ENCODE measurements at regions not wholly inside any gene's neighbourhood (a gene's known extent, or its start where the extent isn't known, plus 50 kb on each side); places are given as distances from the start of the nearest gene placed in this dataset.
A peak's percentile ranks its signal among the peaks of the same experiment; 100 is the strongest.
"Not testable (repeated sequence)": the region's sequence is repeated elsewhere in the genome, so short reads cannot be mapped to it uniquely, and the experiment has no call there.

DNA sequence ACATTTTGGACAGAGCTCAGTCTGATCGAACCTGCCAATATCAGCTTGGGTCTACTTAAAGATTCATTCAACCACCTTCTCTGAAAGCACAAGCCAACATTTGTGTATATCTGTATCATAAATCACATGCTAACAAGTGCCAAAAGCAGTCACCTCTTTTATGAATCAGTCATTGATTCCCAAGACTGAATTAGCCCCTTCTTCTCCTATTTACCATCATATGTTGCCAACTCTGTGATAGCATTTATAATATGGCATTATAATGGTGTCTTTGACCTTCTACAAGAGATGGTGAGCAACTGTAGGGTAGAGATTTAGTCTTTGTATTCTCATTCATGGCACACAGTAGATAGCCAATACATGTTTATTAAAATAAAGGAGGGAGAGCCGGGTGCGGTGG is 61.4 kb downstream of the DDX53 start:
- no peak for DNase-seq

DNA sequence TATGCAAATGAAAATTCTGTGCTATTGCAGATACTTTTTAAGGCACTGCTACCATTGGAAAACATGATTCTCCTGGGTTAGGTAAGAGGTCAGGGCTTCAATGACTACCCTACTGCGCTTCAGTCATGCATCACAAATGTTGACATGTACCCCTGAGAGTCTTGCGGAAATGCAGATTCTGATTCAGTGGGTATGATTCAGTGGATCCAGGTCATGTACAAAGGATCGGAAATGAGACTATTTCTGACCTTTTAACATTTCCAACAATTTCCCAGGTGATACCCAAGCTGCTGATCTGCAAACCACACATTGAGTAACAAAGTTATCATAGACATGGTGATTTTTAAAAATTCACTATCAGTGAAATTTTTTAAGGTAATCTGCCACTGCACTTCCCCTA is 62.6 kb downstream of the DDX53 start:
- DNase-seq, result no peak

DNA sequence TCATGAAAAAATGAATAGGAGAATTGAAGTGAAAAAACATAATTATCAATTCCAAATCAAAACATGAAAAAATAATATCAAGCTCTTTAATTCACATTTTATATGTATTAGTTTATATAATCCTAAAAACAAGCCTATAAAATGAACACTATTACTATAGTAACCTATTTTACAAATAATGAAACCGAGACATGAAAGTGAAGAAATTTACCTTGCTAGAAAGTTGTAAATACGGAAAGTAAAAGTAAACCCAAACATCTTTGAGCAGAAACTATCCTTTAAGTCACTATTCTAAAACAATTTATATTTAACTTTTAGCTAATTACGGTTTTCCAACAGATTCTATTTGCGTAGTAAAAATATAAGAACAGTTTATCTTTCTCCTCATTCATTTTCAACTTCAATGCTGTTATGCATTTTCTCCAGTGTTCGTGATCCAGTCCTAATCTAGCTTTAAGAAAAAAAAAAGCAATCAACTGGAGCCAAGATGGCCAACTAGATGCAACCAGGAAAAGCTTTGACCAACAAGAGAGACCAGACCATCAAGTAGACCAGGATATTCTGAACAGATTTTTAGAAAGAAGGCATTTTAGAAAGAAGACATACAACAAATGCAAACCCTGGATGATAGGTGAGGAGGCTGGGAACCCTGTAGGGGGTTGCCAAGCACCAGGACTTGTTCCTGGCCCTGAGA is 67.0 kb downstream of the DDX53 start:
- DNase-seq, result no peak

DNA sequence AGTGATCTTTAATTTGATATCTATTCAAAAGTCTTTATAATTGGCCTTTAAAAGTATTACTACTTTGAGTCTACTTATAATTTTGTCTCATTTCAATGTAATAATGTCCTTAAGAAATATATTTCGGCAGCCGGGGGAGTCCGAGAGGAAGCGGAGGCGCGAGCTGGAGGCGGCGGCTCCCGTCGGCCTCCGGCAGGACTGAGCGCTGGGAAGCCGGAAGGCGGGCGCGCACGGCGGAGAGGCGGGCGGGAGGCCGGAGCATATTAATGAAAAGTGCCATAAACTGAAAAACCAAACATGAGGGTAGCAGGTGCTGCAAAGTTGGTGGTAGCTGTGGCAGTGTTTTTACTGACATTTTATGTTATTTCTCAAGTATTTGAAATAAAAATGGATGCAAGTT is 75.7 kb downstream of the DDX53 start:
- DNase-seq, result not testable (repeated sequence)

DNA sequence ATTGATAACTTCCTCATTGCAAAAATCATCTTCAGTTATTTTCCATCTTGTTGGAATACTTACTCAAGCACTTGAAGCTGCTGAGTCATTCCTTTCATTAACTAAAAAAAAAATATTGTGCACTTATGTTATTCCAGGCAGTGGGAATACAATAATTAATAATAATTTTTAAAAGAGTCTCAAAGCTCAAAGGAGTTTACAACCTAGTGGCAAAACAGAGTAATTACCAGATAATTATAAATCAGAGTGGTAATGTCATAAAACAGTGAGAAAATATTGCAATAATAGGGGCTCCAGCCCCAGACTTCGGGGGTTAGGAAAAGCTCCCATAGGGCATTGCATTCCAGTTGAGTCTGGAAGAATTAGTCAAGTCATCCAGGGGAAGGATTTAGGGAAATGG is 79.6 kb downstream of the DDX53 start:
- no peak for DNase-seq

DNA sequence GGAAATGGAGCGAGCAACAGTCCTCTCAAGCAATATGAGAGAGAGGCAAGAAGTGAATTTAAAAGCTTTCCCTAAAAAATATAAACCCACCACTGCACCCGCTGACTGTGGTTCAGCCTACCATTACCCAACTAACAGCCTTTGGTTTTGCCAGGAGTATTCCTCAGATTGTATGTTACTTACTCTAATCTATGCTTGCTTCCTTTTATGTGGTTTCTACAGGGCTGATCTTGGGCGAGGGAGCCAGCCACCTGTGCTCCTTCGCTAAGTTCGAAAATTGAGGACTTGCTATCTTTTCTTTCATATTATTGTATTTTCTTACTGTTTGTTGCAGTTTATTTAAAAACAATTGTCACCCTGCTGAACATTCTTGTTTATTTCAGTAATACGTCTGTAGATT is 101.1 kb downstream of the DDX53 start:
- no peak for DNase-seq

DNA sequence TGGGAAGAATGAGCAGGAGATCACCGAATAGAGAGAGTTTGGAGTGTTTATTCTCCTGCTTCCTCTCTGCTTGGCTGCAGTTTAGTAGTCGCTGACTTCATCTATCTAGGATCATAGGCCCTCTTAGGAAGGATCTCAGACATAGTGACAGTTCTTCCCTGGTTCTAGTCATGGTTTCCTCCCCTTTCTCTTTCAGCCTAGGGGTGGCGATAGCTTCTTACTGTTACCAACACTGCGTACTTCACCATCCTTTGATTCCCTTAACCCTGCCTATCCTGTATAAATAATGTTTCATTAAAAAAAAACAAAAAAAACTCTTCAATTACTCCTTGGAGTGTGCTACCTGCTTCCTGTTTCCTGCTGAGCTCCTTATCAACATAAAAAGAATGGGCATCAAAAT is 103.8 kb downstream of the DDX53 start:
- DNase-seq, result no peak

DNA sequence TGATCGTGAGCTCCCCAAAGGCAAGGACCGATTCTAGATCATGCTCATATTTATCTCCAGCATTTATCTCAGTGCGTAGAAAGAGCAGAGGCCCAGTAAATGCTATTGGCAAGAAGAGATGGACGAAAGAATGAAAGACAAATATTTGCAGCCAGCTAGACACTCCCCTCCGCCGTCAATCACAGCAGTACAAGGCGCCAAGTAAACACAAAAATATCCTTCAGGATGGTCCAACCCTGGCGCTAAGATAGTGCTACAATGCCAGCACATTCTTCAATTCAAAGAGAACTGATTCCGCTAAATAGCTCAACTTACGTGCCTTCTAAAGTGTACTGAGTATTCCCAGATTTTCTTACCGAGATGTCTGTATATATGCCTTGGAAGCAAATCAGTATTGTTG is 114.5 kb downstream of the DDX53 start:
- no peak for DNase-seq

DNA sequence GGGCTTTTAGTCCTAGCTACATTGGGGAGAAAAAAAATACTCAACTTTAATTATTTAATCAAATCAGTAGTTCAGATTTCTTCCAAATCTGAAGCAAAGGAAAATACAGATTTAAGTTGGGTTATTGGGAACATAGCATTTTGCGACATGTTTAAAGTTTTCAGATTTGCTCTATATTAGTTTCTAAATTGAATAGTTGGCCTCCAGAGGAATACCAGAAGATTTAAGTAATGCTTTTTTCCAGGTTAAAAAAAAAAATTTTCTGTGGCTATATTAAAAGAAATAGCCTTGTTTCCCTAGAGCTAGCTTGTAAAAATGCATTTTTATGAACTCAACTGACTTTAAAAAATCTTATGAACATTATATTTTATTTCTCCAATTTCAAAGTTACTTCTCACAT is 115.9 kb downstream of the DDX53 start:
- DNase-seq, result no peak

DNA sequence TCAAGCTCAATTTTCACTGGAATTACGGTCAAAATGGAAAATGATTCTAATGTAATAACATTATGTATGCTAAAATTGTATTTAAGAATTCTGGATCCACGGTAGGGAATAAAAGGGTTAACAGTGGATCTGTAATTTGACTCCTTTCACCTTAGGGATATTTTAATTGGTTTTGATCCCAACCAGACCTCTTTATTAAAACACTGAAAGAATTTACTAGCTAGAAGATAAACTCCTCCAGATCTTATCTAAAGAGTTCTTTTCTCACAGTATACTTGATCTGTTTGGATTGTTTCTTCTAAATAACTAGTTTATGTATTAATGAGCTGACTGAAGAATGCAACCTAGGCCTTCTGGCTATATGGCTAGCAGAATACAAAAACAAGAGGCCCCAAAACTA is 118.4 kb downstream of the DDX53 start:
- no peak for DNase-seq

DNA sequence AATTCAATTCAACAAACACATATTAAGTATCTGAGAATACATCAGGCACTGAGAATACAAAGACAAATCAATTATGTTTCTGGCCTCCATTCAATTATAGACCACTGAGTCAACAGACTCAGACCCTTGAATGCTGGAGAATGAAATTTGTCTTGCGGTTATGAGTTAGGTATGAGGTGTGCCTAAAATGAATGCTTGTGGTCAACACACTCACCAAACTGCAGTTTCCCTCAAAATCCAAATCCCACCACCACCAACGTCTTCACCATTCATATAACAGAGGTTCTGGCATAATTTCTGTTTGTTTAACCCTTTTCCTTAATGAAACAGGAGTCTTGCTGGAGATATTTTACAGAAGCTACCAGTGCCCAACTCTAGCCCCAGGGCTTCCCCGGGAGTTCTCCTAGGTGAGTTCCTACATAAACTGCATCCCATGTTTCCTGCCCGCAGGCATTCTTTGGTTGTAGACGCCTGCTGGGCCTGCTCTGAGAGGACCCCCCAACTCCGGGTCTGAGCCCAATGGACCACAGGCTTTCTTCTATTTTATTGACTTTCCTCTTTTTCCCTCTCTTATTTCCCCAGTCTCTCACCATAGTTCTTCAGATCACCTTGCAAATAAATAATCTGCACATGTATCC is 119.2 kb downstream of the DDX53 start:
- peak; percentile 3 for DNase-seq

DNA sequence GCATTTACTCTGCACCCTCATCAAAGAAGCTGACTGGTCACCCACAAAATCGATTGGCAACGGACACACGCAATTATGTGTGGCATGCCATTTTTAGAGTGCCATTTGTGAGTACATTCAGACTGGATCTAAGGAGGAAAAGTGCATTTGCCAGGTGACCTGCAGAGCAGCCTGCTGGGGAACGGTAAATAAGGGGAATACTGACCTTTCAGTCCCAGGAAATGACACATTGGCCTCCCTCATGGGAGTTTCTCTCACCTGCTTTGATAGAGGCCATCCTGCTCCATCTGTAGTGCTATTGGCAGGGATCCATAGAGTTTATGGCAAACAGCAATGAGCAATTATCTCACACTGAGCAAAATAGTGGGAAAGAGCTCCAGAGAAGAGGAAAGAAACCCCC is 127.8 kb downstream of the DDX53 start:
- DNase-seq, result peak; percentile 35

DNA sequence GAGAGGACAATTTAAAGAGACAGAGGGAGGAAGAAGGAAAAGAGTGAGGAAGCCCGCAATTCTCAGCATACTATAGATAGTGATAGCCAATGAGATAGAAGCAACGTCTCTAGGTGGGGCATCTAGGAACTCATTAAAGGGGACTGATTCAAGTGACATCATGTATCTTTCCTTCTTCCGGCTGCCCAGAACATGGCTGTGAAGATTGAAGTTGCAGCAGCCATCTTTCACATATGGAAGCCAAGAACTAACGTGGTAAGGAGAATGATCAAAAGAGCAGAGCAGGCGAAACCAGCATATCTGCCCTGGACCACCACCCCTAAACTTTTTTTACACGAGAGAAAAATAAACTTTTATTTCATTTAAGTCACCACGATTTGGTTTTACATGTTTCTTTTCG is 133.8 kb downstream of the DDX53 start:
- DNase-seq, result no peak

DNA sequence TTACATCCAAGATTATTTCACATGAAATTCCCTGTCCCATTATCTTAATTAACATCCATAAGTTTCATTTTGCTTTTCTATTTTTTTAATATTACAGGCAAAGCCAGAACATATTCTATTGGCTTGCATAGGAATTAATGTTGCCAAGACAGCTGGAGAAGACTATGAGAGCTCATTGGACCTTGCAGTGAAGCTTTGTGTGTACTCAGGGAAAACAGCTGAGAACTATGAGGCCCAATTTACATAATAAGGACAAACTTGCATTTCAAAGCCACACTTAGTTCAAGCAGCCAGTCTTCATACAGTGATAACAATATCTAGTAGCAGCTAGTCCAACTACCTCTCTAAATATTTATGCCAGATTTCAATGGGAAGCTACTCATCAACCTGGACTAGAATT is 134.4 kb downstream of the DDX53 start:
- no peak for DNase-seq

DNA sequence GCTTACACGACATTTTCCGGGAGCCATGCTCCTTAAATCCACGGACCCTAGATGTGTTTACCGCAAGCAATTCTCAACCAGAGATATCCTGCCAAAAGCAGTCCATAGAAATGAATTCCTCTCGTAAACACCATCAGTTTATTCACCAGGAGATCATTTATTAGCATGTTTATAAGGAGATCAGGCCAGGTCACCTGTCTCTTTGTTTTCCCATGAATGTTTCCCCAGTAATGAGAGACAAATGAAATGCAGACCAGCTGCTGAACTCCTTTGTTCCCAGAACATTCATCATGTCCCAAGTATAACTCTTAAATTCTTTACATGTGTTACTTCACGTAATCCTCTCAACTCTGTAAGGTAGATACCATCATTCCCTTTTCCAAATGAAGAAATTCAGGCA is 137.1 kb downstream of the DDX53 start:
- no peak for DNase-seq

DNA sequence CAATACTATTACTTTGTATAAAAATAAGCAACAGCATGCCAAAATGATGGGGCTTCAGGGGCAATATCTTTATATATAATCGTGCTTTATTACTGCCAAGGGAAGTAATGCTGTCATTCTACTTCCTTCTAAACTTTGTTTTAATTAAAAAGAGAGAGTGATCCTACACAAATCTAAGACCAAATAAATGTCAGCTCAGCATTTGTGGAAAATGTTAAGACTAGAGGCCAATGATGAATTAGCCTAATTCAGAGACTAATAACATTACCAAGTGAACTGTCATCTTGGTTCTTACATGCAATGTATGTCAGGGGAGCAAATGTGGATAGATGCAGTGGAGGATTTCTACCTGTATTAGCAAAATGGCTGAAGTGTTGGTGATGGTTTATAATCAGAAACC is 166.4 kb upstream of the PTCHD1 start:
- DNase-seq, result no peak

DNA sequence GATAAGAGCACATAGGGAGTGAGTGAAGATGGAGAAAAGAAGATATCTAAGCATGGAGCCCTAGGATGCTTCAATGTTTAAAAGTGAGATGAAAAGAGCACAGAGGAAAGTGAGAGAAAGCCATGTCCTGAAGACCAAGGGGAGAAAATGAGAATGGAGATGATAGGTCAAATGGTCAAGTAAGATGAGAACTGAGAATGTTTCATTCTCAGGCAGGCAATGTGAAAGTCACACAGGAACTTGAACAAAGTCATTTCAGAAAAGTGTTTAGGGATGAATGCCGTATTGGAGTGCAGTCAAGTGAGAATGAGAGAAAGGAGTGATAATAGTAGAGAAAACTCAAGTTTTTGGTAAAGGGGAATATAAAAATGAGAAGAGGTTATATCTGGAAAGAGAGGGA is 148.7 kb upstream of the PTCHD1 start:
- DNase-seq, result no peak

DNA sequence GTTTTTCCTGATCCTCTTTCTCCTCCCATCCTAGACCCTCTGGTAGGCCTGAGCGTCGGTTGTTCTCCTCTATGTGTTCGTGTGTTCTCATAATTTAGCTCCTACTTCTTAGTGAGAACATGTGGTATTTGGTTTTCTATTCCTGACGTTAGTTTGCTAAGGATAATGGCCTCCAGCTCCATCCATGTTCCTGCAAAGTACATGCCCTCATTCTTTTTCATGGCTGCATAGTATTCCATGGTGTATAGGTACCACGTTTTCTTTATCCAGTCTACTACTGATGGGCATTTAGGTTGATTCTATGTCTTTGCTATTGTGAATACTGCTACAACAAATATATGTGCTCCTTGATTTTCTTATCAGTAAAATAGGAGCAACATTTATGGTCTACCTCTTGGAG is 146.8 kb upstream of the PTCHD1 start:
- no peak for DNase-seq

DNA sequence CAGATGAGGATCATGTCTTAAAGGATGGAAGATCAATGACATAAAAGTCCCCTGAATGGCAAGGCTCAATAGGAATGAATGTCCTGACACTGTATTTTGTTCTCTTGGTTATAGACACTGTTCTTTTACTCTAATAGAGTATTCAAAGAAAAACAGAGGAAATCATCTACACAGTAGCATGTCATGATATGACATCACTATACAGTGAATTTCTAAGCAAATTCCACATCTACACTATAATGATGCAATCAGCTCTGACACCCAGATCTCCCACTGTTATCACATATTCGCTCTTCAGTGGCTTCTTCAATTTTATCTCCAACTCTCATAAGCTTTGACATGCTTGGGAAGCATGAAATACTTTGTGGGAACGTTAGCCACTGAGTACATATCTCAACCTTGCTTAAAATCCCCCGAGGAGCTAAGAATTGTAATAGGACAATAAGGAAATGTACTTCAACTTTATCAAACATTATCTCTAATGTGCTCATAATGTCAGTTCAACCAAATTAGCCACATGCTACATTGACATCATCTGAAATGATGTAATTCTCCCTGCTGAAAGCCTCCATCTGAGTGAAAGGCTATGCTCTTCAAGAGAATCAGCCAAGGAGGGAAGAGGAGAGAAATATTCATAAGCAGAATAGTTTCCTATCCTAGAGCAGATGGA is 139.6 kb upstream of the PTCHD1 start:
- DNase-seq, result no peak

DNA sequence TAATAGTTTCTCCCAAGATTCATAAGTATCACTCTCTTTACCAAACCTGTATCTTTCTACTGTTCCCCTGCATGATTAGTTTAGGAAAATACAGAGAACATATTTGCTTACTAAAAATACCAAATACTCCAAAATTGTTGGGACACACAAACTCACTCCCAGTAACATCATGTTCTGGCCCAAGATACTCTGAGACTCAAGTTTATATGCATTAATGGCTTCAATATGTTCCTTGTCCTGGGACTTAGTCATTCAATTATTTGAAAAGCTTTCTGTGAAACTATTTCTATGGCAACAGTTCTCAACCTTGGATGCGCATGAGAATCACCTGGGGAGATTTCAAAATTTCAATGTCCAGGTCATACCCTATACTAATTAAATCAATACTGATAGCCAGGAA is 138.9 kb upstream of the PTCHD1 start:
- DNase-seq, result no peak

DNA sequence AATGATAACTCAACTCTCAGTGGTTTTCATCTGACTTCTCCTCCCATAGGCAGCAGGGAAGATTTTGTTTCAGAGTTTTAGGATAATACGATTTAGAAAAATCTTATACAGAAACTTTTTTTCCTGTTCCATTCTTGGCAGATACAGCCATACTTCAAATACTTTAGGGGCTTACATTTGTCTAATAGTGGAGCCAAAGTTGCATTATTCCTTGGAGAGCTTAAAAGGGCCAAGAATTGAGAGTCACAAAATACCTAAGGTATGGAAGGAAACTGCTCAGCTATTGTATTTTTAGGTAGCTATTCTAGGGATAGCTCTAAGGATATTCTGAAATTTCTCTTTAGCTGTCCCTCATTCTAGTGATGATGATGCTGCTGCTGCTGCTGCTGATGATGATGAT is 132.9 kb upstream of the PTCHD1 start:
- no peak for DNase-seq

DNA sequence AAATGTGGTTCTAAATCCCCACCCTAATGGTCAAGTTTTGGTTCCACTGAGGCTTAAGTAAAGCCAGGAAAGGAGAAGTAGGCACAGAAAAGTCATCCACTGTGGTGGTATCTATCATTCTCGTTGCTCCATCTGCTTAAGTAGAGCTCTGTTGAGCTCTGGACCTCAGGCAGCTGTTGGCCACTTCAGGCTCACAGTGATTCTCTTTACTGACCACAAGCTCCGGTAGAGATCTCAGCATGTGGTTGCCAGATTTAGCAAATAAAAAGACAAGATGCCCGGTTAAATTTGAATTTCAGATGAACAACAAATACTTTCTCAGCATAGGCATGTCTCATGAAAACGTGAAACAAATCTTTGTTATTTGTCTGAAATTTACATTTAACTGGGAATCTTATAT is 132.3 kb upstream of the PTCHD1 start:
- no peak for DNase-seq

DNA sequence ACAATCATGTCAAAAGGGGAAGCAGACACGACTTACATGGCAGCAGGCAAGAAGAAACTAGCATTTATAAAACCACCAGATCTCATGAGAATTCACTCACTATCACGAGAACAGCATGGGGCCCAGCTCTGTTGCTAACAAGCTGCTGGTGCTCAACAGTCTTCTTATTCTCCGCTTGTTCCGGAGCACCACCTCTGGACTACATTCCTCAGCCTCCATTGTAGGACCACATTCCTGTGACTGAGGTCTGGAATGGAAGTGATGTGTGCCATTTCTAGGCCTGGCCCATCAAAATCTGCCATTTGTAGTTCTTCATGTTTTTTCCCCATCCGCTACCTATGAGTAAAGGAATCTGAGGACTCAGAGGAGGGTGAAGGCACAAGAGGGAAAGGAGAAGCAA is 111.5 kb upstream of the PTCHD1 start:
- no peak for DNase-seq

DNA sequence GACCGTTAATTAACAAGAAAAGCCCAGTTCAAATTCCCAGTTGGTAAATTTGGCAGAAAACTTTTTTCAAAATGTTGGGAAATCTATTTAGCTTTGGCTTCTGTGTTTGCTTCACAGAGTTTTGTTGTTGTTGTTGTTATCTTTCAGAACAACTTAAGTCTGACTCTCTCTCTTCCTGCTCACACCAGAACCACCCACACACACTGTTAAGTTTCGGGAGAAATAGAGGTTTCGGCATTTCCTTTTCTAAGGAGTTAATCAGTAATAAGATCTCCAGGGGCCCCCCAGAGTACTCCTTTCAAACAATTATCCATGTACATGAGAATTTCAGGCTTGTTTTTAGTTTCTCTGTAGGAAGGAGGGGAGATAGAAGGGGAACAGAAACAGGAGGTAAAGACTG is 106.2 kb upstream of the PTCHD1 start:
- DNase-seq, result no peak

DNA sequence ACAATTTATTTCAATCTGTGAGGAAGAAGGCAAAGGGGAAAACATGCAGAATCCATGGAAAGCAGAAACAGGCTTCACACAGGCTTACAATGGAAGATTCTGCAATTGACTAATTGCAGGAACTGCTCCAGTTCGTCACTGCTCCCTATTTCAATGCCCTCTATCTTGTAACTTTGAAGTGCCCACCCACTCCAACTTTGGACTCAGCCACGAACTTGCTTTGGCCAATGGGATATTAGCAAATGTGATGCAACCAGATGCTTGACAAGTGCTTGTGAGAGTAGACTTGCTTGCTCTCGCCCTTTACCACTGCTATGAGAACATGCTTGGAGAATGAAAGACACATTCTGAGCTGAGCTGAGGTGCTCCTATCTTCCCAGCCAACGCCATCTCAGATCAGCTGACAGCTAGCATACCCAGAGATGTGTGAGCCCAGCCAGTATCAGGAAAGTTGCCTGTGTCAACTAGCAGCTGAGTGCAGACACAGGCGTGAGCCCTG is 105.7 kb upstream of the PTCHD1 start:
- no peak for DNase-seq
